GM23248 (cell line): ENCODE measurements at regions not wholly inside any gene's neighbourhood (a gene's known extent, or its start where the extent isn't known, plus 50 kb on each side); places are given as distances from the start of the nearest gene placed in this dataset.

Source experiments
- DNase-seq: peaks from one replicate; pipeline ENCODE4 v3.0.0-alpha.2; 2015
- H2AFZ ChIP-seq: fragments of 200-600 bp; sonication (generic); 2 replicates; pipeline ENCODE4 v1.6.1; 2016; ENCODE audit warnings: antibody characterized with exemption
- H3F3A ChIP-seq: fragments of 200-600 bp; sonication (generic); 2 replicates; pipeline ENCODE4 v1.6.1; 2016; ENCODE audit warnings: mild to moderate bottlenecking, antibody characterized with exemption, mixed run types; ENCODE audit not compliant: insufficient read depth
- H3K27ac ChIP-seq: fragments of 200-600 bp; sonication (generic); 2 replicates; pipeline ENCODE4 v1.5.1; 2016; ENCODE audit warnings: mild to moderate bottlenecking
- H3K27me3 ChIP-seq: fragments of 200-600 bp; sonication (generic); replicated peaks from 2 replicates; pipeline ENCODE4 v1.6.1; 2016; ENCODE audit warnings: mild to moderate bottlenecking; ENCODE audit not compliant: insufficient read depth
- H3K36me3 ChIP-seq: fragments of 200-600 bp; sonication (generic); 2 replicates; pipeline ENCODE4 v1.6.1; 2016; ENCODE audit warnings: low read depth, mild to moderate bottlenecking
- H3K4me1 ChIP-seq: fragments of 200-600 bp; sonication (generic); 2 replicates; pipeline ENCODE4 v1.6.1; 2016; ENCODE audit warnings: mild to moderate bottlenecking; ENCODE audit not compliant: insufficient read depth
- H3K4me2 ChIP-seq: fragments of 200-600 bp; sonication (generic); one replicate; pipeline ENCODE4 v1.6.1; 2016; ENCODE audit warnings: mild to moderate bottlenecking; ENCODE audit not compliant: unreplicated experiment
- H3K4me3 ChIP-seq: fragments of 200-600 bp; sonication (generic); 2 replicates; pipeline ENCODE4 v1.5.1; 2016; ENCODE audit warnings: mild to moderate bottlenecking
- H3K79me2 ChIP-seq: fragments of 200-600 bp; sonication (generic); 2 replicates; pipeline ENCODE4 v1.6.1; 2016; ENCODE audit warnings: mild to moderate bottlenecking; ENCODE audit not compliant: insufficient read depth
- H3K9ac ChIP-seq: fragments of 200-600 bp; sonication (generic); 2 replicates; pipeline ENCODE4 v1.6.1; 2016; ENCODE audit warnings: mild to moderate bottlenecking
- H3K9me2 ChIP-seq: fragments of 200-600 bp; sonication (generic); 2 replicates; pipeline ENCODE4 v1.6.1; 2016; ENCODE audit warnings: mixed run types, mild to moderate bottlenecking, moderate library complexity; ENCODE audit not compliant: insufficient read depth
- H3K9me3 ChIP-seq: fragments of 200-600 bp; sonication (generic); one replicate; pipeline ENCODE4 v1.6.1; 2017; ENCODE audit warnings: low read depth
- H4K20me1 ChIP-seq: fragments of 200-600 bp; sonication (generic); 2 replicates; pipeline ENCODE4 v1.6.0; 2016; ENCODE audit not compliant: insufficient read depth
- EZH2 ChIP-seq: fragments of 200-600 bp; sonication (generic); IDR thresholded peaks from 2 replicates; pipeline ENCODE4 v1.6.1; 2018; ENCODE audit warnings: antibody characterized with exemption, mild to moderate bottlenecking; ENCODE audit not compliant: insufficient read depth, poor library complexity, severe bottlenecking
- EZH2phosphoT487 ChIP-seq: fragments of 200-600 bp; sonication (generic); IDR thresholded peaks from 2 replicates; pipeline ENCODE4 v1.6.1; 2018; ENCODE audit warnings: antibody characterized with exemption, moderate library complexity, mild to moderate bottlenecking, low read depth; ENCODE audit not compliant: insufficient read depth
- WGBS, 2 experiments: methylation state at CpG; one replicate each; pipeline ENCODE4 v1.1.6; 2015 to 2017; ENCODE audit warnings: low lambda C conversion rate in 2 of 2, low coverage in 1 of 2; ENCODE audit errors: missing lambda C conversion rate in 2 of 2; 5-methylcytosine and 5-hydroxymethylcytosine counted together
- in situ Hi-C: fragments of 300-500 bp; cut with MboI; formaldehyde crosslinking; loops from 2 replicates; pipeline ENCODE4 v1.15.0; 2020

- Histone ChIP-seq H3K9ac (no peak overlapping the region), H2AFZ (no peak overlapping the region), H4K20me1 (no peaks in the 10 kb centered on the region), H3K4me1 (peaks cover 33% of the 10 kb centered on the region), H3K9me3 (no peaks in the 10 kb centered on the region), H3F3A (no peaks in the 10 kb centered on the region), H3K4me3 (no peak overlapping the region), H3K27me3 (no peaks in the 10 kb centered on the region), H3K79me2 (no peaks in the 10 kb centered on the region), H3K36me3 (no peaks in the 10 kb centered on the region), H3K4me2 (no peak overlapping the region), H3K27ac (no peak overlapping the region), H3K9me2 (no peaks in the 10 kb centered on the region)
- in situ Hi-C loops: no loop called here
- no peak for DNase-seq
- WGBS, 2 experiments: 80 to 81% methylated on average over 3 of the region's 3 CpGs
- TF ChIP-seq EZH2phosphoT487 (no peak), EZH2 (no peak)
Measured at GRCh38 chr3:106210923-106211322, 342.1 kb upstream of the CBLB start.

GRCh38 chr3:106212665-106213222, 343.9 kb upstream of the CBLB start:
- Histone ChIP-seq H3K4me2 (no peak overlapping the region), H3K9me2 (no peaks in the 10 kb centered on the region), H3K79me2 (no peaks in the 10 kb centered on the region), H3F3A (no peaks in the 10 kb centered on the region), H3K9ac (no peak overlapping the region), H2AFZ (no peak overlapping the region), H3K27ac (no peak overlapping the region), H3K4me3 (no peak overlapping the region), H3K9me3 (no peaks in the 10 kb centered on the region), H4K20me1 (no peaks in the 10 kb centered on the region), H3K27me3 (no peaks in the 10 kb centered on the region), H3K4me1 (peaks cover 26% of the 10 kb centered on the region), H3K36me3 (no peaks in the 10 kb centered on the region)
- TF ChIP-seq EZH2phosphoT487: no peak
- TF ChIP-seq EZH2: no peak
- in situ Hi-C loops: no loop called here
- 95 to 100% methylated on average over 1 of the region's 1 CpG for WGBS, 2 experiments
- DNase-seq: peak; percentile 24

GRCh38 chr3:106213954-106214353, 345.1 kb upstream of the CBLB start:
- no peaks in the 10 kb centered on the region for H4K20me1 ChIP-seq
- TF ChIP-seq EZH2phosphoT487 (no peak), EZH2 (no peak)
- no peak overlapping the region for H3K9ac ChIP-seq
- no peaks in the 10 kb centered on the region for H3K36me3 ChIP-seq
- H3K4me3 ChIP-seq: no peak overlapping the region
- no peaks in the 10 kb centered on the region for H3K9me2 ChIP-seq
- H3K4me2 ChIP-seq: no peak overlapping the region
- H3K79me2 ChIP-seq: no peaks in the 10 kb centered on the region
- WGBS, 2 experiments: 95 to 98% methylated on average over 4 of the region's 4 CpGs
- no peaks in the 10 kb centered on the region for H3K27me3 ChIP-seq
- no peaks in the 10 kb centered on the region for H3K9me3 ChIP-seq
- H3K4me1 ChIP-seq: peaks cover 14% of the 10 kb centered on the region
- in situ Hi-C loops: no loop called here
- no peak for DNase-seq
- no peak overlapping the region for H2AFZ ChIP-seq
- H3F3A ChIP-seq: no peaks in the 10 kb centered on the region
- no peak overlapping the region for H3K27ac ChIP-seq

- no peaks in the 10 kb centered on the region for H4K20me1 ChIP-seq
- no peak for DNase-seq
- no peak overlapping the region for H3K27ac ChIP-seq
- in situ Hi-C loops: no loop called here
- no peaks in the 10 kb centered on the region for H3K79me2 ChIP-seq
- H2AFZ ChIP-seq: peak overlapping the region; percentile 2; the same call in 1 of the 2 replicates
- H3K4me2 ChIP-seq: no peak overlapping the region
- H3K9me3 ChIP-seq: no peaks in the 10 kb centered on the region
- TF ChIP-seq EZH2: no peak
- no peak for TF ChIP-seq EZH2phosphoT487
- peaks cover 10% of the 10 kb centered on the region for H3K4me1 ChIP-seq
- no peaks in the 10 kb centered on the region for H3K9me2 ChIP-seq
- H3F3A ChIP-seq: no peaks in the 10 kb centered on the region
- H3K4me3 ChIP-seq: no peak overlapping the region
- H3K27me3 ChIP-seq: no peaks in the 10 kb centered on the region
- H3K36me3 ChIP-seq: no peaks in the 10 kb centered on the region
- whole genome bisulfite sequencing, 2 experiments: 94 to 97% methylated on average over 4 of the region's 4 CpGs
- H3K9ac ChIP-seq: no peak overlapping the region
Measured at GRCh38 chr3:106214641-106215040, 345.8 kb upstream of the CBLB start.

GRCh38 chr3:106215047-106215446, 346.2 kb upstream of the CBLB start:
- Histone ChIP-seq H3K36me3 (no peaks in the 10 kb centered on the region), H3K4me1 (peaks cover 10% of the 10 kb centered on the region), H3K4me2 (no peak overlapping the region), H3K27ac (no peak overlapping the region), H3K9me3 (no peaks in the 10 kb centered on the region), H3K27me3 (no peaks in the 10 kb centered on the region), H3K9me2 (no peaks in the 10 kb centered on the region), H3K79me2 (no peaks in the 10 kb centered on the region), H3K4me3 (no peak overlapping the region), H3F3A (no peaks in the 10 kb centered on the region), H2AFZ (peak overlapping the region; percentile 2; the same call in 1 of the 2 replicates), H4K20me1 (no peaks in the 10 kb centered on the region), H3K9ac (no peak overlapping the region)
- in situ Hi-C loops: no loop called here
- TF ChIP-seq EZH2phosphoT487 (no peak), EZH2 (no peak)
- peak; percentile 25 for DNase-seq
- 82 to 92% methylated on average over 1 of the region's 1 CpG for WGBS, 2 experiments
